ENCODE measurements at regions not wholly inside any gene's neighbourhood (a gene's known extent, or its start where the extent isn't known, plus 50 kb on each side); places are given as distances from the start of the nearest gene placed in this dataset.

DNA sequence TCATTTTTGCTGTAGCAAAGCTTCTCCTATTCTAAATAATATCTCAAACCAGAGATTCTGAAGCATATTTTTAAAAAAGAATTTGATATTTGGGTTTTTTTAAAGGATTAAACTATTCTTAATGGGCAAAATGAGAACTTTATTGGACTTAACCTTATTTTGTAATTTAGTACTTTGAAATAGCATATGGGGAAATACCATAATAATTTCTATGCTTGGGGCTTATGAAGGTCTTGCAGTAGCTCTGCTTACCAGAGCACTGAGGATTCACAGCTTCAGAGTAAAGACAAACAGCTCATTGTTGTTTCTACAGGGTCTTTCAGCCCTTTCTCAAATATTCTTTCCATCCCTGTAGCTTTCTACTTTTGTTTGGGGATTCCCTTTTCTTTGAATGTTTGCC, 111.2 kb upstream of the ZNF648 start:
- intact Hi-C loops (cut with DNase I), result no loop called here
- no peak for ATAC-seq
- Histone ChIP-seq H3K9me3 (no peaks in the 10 kb centered on the region), H3K4me1 (no peaks in the 10 kb centered on the region), H3K27me3 (no peaks in the 10 kb centered on the region), H3K36me3 (no peaks in the 10 kb centered on the region), H3K4me3 (no peak overlapping the region), H3K27ac (no peak overlapping the region)
- DNase-seq, result no peak
- TF ChIP-seq, protein P1, sequence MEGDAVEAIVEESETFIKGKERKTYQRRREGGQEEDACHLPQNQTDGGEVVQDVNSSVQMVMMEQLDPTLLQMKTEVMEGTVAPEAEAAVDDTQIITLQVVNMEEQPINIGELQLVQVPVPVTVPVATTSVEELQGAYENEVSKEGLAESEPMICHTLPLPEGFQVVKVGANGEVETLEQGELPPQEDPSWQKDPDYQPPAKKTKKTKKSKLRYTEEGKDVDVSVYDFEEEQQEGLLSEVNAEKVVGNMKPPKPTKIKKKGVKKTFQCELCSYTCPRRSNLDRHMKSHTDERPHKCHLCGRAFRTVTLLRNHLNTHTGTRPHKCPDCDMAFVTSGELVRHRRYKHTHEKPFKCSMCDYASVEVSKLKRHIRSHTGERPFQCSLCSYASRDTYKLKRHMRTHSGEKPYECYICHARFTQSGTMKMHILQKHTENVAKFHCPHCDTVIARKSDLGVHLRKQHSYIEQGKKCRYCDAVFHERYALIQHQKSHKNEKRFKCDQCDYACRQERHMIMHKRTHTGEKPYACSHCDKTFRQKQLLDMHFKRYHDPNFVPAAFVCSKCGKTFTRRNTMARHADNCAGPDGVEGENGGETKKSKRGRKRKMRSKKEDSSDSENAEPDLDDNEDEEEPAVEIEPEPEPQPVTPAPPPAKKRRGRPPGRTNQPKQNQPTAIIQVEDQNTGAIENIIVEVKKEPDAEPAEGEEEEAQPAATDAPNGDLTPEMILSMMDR (IDR thresholded peaks at IDR 0.05), result no peak
- TF ChIP-seq POLR2A (IDR thresholded peaks at IDR 0.05), result no peak

DNA sequence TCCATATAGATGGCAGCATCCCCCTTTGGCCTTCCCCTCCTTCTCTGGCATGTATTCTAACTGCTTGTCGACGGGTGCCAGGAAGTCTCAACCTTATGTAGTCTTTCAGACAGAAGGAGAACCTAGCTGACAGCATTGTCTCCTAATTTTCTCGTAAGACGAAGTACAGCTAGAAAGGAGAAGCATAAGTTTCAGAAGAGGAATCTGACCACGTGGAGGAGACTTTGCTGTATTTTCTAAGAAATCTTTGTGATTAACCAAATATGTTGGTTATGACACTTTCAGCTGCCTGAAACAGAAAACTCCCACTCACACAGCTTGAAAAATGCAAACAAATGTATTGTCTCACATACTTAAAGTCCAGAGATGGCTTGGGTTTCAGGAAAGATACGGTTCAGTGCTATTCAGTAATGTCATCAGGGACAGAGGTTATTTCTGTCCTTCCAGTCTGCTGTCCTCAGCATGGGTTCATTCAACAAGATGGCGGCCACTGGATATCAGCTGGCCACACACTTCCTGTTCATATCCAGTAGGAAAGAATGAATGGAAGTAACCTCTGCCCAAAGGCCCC, 109.5 kb upstream of the ZNF648 start:
- no peaks in the 10 kb centered on the region for H3K36me3 ChIP-seq
- DNase-seq (no peak), ATAC-seq (peak; percentile 72 to 83 (median 79))
- H3K4me3 ChIP-seq, result no peak overlapping the region
- intact Hi-C loops (cut with DNase I), result no loop called here
- H3K9me3 ChIP-seq, result no peaks in the 10 kb centered on the region
- no peaks in the 10 kb centered on the region for H3K27me3 ChIP-seq
- TF ChIP-seq, protein P1 (IDR thresholded peaks at IDR 0.05), result no peak
- no peak for TF ChIP-seq POLR2A (IDR thresholded peaks at IDR 0.05)
- H3K4me1 ChIP-seq, result no peaks in the 10 kb centered on the region
- 51% methylated on average over 7 of the region's 7 CpGs for WGBS (ENCODE audit: insufficient coverage, low coverage, low lambda C conversion rate, missing lambda C conversion rate)
- peak overlapping the region in 1 of 3 donors; percentile 21 for H3K27ac ChIP-seq

DNA sequence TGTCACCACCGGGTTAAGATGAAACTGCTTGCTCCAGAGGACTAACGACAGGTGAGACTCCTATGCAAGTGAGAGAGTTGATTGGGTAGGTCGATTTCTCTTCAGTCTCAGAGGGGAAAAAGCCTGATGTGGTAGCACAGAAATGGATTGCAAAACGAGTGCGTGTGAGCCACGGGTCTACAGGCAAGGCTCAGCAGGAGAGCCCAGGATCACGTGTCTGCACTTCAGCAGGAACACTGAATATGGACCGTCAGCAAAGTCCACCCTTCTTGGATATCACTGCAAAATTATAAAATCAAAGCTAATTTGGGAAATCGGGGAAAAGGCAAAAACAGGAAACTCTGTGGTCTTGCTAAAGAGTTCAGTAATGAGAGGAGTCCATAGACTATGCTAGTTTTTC, 107.7 kb upstream of the ZNF648 start:
- H3K27me3 ChIP-seq, result no peaks in the 10 kb centered on the region
- TF ChIP-seq POLR2A (IDR thresholded peaks at IDR 0.05), result no peak
- TF ChIP-seq, protein P1 (IDR thresholded peaks at IDR 0.05), result no peak
- no peak overlapping the region for H3K4me3 ChIP-seq
- H3K27ac ChIP-seq, result no peak overlapping the region
- H3K9me3 ChIP-seq, result no peaks in the 10 kb centered on the region
- peak in 2 of 3 donors; percentile 49 to 65 for DNase-seq
- intact Hi-C loops (cut with DNase I), result no loop called here
- no peaks in the 10 kb centered on the region for H3K4me1 ChIP-seq
- 43% methylated on average over 9 of the region's 9 CpGs for WGBS (ENCODE audit: insufficient coverage, low coverage, low lambda C conversion rate, missing lambda C conversion rate)
- H3K36me3 ChIP-seq, result no peaks in the 10 kb centered on the region
- peak; percentile 43 to 66 (median 62) for ATAC-seq

DNA sequence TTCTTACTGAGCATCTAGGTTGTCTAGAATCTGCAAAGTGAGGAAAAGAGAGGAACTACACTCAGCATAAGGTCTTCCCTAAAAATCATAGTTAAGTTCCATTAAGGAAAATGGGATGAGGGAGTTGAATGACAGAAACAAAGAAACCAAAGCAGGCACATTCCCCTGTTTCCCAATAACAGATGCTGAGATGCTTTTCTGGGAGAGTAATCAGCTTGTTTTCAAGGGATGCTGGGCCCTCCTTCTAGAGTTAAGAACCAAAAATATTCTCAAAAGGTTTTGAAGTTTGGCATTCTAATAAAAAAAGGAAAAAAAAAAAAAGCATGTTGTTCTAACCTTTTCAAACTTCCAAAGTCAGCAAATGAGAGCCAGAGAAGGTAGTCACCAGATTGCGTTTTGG, 105.2 kb upstream of the ZNF648 start:
- ATAC-seq (no peak), DNase-seq (no peak)
- no peak overlapping the region for H3K4me3 ChIP-seq
- no peak overlapping the region for H3K27ac ChIP-seq
- intact Hi-C loops (cut with DNase I), result no loop called here
- no peaks in the 10 kb centered on the region for H3K4me1 ChIP-seq
- no peaks in the 10 kb centered on the region for H3K27me3 ChIP-seq
- TF ChIP-seq, protein P1 (IDR thresholded peaks at IDR 0.05), result no peak
- TF ChIP-seq POLR2A (IDR thresholded peaks at IDR 0.05), result no peak
- H3K9me3 ChIP-seq, result no peaks in the 10 kb centered on the region
- no peaks in the 10 kb centered on the region for H3K36me3 ChIP-seq
- 86% methylated on average over 1 of the region's 1 CpG for WGBS (ENCODE audit: insufficient coverage, low coverage, low lambda C conversion rate, missing lambda C conversion rate)

DNA sequence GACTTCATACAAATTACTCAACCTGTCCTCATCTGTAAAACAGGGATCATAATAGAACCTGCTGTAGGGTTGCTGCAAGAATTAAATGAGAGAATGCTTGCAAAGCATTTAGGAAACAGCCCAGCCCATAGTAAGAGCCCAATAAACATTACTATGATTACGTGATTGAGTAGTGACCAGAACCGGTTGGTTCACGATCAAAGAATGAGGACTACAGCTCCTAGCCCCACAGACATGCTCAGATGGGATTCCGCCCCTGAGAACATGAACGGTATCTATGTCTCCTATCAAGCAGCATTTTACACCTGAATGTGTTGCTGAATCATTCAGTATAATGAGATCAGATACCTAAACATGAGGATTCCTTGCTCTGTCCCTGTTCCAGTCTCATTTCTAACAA, 104.8 kb upstream of the ZNF648 start:
- no peaks in the 10 kb centered on the region for H3K36me3 ChIP-seq

More for the DNA sequence above, 104.8 kb upstream of the ZNF648 start:
- H3K27ac ChIP-seq, result no peak overlapping the region
- no peak for TF ChIP-seq POLR2A (IDR thresholded peaks at IDR 0.05)
- TF ChIP-seq, protein P1 (IDR thresholded peaks at IDR 0.05), result no peak
- H3K9me3 ChIP-seq, result no peaks in the 10 kb centered on the region
- intact Hi-C loops (cut with DNase I), result no loop called here
- ATAC-seq (no peak), DNase-seq (no peak)
- H3K27me3 ChIP-seq, result no peaks in the 10 kb centered on the region
- 83% methylated on average over 3 of the region's 5 CpGs for WGBS (ENCODE audit: insufficient coverage, low coverage, low lambda C conversion rate, missing lambda C conversion rate)
- no peaks in the 10 kb centered on the region for H3K4me1 ChIP-seq
- no peak overlapping the region for H3K4me3 ChIP-seq
